ENCODE measurements at regions not wholly inside any gene's neighbourhood (a gene's known extent, or its start where the extent isn't known, plus 50 kb on each side); places are given as distances from the start of the nearest gene placed in this dataset.

GRCh38 chr9:109910671-109911518 lies 130.9 kb downstream of the PALM2AKAP2 start:
- no peak for DNase-seq (ENCODE audit: low read depth in 1 of 2, low spot score in 1 of 2)

- no peak for DNase-seq (ENCODE audit: low read depth in 1 of 2, low spot score in 1 of 2)
Observed at GRCh38 chr9:109912082-109912582, 132.1 kb downstream of the PALM2AKAP2 start.

GRCh38 chr9:109912726-109913460 lies 132.9 kb downstream of the PALM2AKAP2 start:
- DNase-seq (ENCODE audit: low read depth in 1 of 2, low spot score in 1 of 2) = no peak

GRCh38 chr9:109913461-109913810 lies 133.4 kb downstream of the PALM2AKAP2 start:
- DNase-seq (ENCODE audit: low read depth in 1 of 2, low spot score in 1 of 2) = no peak

GRCh38 chr9:109914280-109915027 lies 134.5 kb downstream of the PALM2AKAP2 start:
- DNase-seq (ENCODE audit: low read depth in 1 of 2, low spot score in 1 of 2) = no peak

GRCh38 chr9:109916316-109916715 lies 136.3 kb downstream of the PALM2AKAP2 start:
- no peak for DNase-seq (ENCODE audit: low read depth in 1 of 2, low spot score in 1 of 2)

GRCh38 chr9:109918339-109919163 lies 138.6 kb downstream of the PALM2AKAP2 start:
- DNase-seq (ENCODE audit: low read depth in 1 of 2, low spot score in 1 of 2) = peak in 1 of 2 donors; percentile 2

GRCh38 chr9:109919736-109920408 lies 139.9 kb downstream of the PALM2AKAP2 start:
- DNase-seq (ENCODE audit: low read depth in 1 of 2, low spot score in 1 of 2) = no peak

GRCh38 chr9:109922617-109923470 lies 142.8 kb downstream of the PALM2AKAP2 start:
- no peak for DNase-seq (ENCODE audit: low read depth in 1 of 2, low spot score in 1 of 2)

GRCh38 chr9:109923471-109923760 lies 143.4 kb downstream of the PALM2AKAP2 start:
- DNase-seq (ENCODE audit: low read depth in 1 of 2, low spot score in 1 of 2) = no peak

GRCh38 chr9:109923806-109924205 lies 143.8 kb downstream of the PALM2AKAP2 start:
- no peak for DNase-seq (ENCODE audit: low read depth in 1 of 2, low spot score in 1 of 2)

GRCh38 chr9:109925799-109926198 lies 145.8 kb downstream of the PALM2AKAP2 start:
- no peak for DNase-seq (ENCODE audit: low read depth in 1 of 2, low spot score in 1 of 2)

- no peak for DNase-seq (ENCODE audit: low read depth in 1 of 2, low spot score in 1 of 2)
Observed at GRCh38 chr9:109926421-109926869, 146.4 kb downstream of the PALM2AKAP2 start.

GRCh38 chr9:109931623-109932022 lies 151.6 kb downstream of the PALM2AKAP2 start:
- no peak for DNase-seq (ENCODE audit: low read depth in 1 of 2, low spot score in 1 of 2)

GRCh38 chr9:109934136-109934856 lies 154.3 kb downstream of the PALM2AKAP2 start:
- DNase-seq (ENCODE audit: low read depth in 1 of 2, low spot score in 1 of 2) = no peak

GRCh38 chr9:109934857-109935215 lies 154.8 kb downstream of the PALM2AKAP2 start:
- DNase-seq (ENCODE audit: low read depth in 1 of 2, low spot score in 1 of 2) = no peak

- DNase-seq (ENCODE audit: low read depth in 1 of 2, low spot score in 1 of 2) = no peak
Observed at GRCh38 chr9:109935406-109936087, 155.5 kb downstream of the PALM2AKAP2 start.

GRCh38 chr9:109937861-109938453 lies 158.0 kb downstream of the PALM2AKAP2 start:
- DNase-seq (ENCODE audit: low read depth in 1 of 2, low spot score in 1 of 2) = no peak
